Thyroid gland (tissue), 4 donors: ENCODE measurements at regions not wholly inside any gene's neighbourhood (a gene's known extent, or its start where the extent isn't known, plus 50 kb on each side); places are given as distances from the start of the nearest gene placed in this dataset.

Experiments
- DNase-seq, 2 donors: peaks; one replicate each; pipeline ENCODE4 v3.0.0-alpha.2; 2019
- H3K27ac ChIP-seq, 3 donors: fragments of 200-600 bp; sonication (generic); 1 replicate in 2 of 3; 2 replicates in 1 of 3; pipeline ENCODE4 v1.5.1; 2016 to 2019; ENCODE audit warnings: mild to moderate bottlenecking in 1 of 3, moderate library complexity in 1 of 3
- H3K27me3 ChIP-seq: fragments of 200-600 bp; sonication (generic); one replicate; pipeline ENCODE4 v1.5.1; 2019
- H3K36me3 ChIP-seq, 2 donors: fragments of 200-600 bp; sonication (generic); one replicate each; pipeline ENCODE4 v1.5.1; 2016 to 2019
- H3K4me1 ChIP-seq, 2 donors: fragments of 200-600 bp; sonication (generic); one replicate each; pipeline ENCODE4 v1.5.1; 2017 to 2019
- H3K4me3 ChIP-seq, 3 donors: fragments of 200-600 bp; sonication (generic); replicated peaks in 1 of 3; 1 replicate in 2 of 3; 2 replicates in 1 of 3; pipeline ENCODE4 v1.5.1; 2016; ENCODE audit warnings: mild to moderate bottlenecking in 1 of 3
- H3K9me3 ChIP-seq: fragments of 200-600 bp; sonication (generic); one replicate; pipeline ENCODE4 v1.5.1; 2017
- POLR2A ChIP-seq, 2 donors: fragments of 450-650 bp; IDR thresholded peaks; one replicate each; pipeline ENCODE4 v1.6.1; 2017; ENCODE audit warnings: antibody characterized with exemption in 2 of 2, mild to moderate bottlenecking in 2 of 2, moderate library complexity in 1 of 2
- WGBS, 2 donors: methylation state at CpG; one replicate each; pipeline ENCODE4 v1.1.5; 2017; 5-methylcytosine and 5-hydroxymethylcytosine counted together
- intact Hi-C: fragments of 100-400 bp; cut with DNase I; formaldehyde crosslinking; loops from one replicate; pipeline ENCODE4 v1.15.1; 2023
- TF ChIP-seq, protein P1 (sequence below), 6 experiments: fragments of 200-600 bp in 3 of 6; fragments of 450-650 bp in 3 of 6; sonication (generic) in 3 of 6; IDR thresholded peaks; one replicate each; pipeline ENCODE4 v1.5.1; 2016 to 2019; ENCODE audit warnings: antibody characterized with exemption in 6 of 6, mild to moderate bottlenecking in 2 of 6, inconsistent platforms in 1 of 6, moderate library complexity in 1 of 6

DNA sequence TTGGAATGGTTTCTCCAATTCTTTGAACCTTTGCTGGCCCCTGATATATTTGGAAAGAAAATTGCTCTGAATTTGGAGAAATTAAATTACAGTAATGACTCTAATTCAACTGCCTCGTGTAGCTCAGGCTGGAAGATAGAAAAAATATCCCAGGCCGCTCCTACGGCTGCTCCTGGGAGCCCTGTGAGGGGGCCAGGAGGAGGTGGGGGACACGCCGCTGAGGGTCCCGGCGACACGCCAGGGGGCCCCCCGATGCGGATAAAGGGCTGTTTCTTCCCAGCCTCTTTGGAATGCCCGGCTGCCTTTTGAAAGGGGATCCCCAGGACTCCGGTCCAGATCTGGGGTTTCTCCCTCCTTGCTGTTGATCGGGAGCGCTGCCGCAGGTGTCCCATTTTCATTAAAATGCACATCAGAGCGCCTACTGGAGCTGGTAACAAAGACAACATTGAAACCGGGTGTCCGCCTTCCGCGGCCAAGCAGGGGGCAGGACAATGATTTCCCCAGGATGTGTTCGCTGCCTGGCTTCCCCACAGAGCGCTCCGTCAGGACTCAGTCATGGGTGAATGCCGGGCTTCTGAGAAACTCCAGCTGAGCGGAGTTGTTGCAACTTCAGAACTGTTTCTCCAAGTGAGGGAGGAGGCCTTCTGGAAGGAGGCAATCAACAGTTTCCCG is 200.1 kb upstream of the KBTBD8 start:
- 12 to 25% methylated on average over 21 to 26 of the region's 26 CpGs for WGBS, 2 donors
- no peak overlapping the region for H3K4me3 ChIP-seq

DNA sequence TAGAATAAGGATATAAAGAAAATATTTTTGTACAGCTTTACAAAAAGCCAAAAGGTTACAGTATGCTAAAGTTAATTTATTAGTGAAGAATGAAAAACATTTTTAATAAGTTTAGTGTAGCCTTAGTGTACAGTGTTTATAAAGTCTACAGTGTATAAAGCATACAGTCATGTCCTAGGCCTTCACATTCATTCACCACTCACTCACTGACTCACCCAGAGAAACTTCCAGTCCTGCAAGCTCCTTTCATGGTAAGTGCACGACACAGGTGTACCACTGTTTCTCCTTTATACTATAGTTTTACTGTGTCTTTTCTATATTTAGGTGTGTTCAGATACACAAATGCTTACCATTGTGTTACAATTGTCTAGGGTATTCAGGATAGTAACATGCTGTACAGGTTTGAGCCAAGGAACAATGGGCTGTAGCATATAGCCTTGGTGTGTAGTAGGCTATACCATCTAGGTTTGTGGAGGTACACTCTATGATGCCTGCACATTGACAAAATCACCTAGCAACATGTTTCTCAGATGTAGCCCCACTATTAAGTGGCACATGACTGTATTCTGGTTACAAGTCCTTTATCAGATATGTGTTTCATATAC is 197.1 kb upstream of the KBTBD8 start:
- Histone ChIP-seq H3K4me3 (no peak overlapping the region), H3K36me3 (no peaks in the 10 kb centered on the region), H3K9me3 (no peaks in the 10 kb centered on the region), H3K4me1 (peaks cover 3% of the 10 kb centered on the region in 2 donors), H3K27me3 (no peaks in the 10 kb centered on the region), H3K27ac (no peak overlapping the region)
- WGBS, 2 donors = 97% methylated on average over 1 of the region's 1 CpG
- intact Hi-C loops = no loop called here
- DNase-seq = no peak
- no peak for TF ChIP-seq POLR2A (IDR thresholded peaks at IDR 0.05)
- TF ChIP-seq, protein P1, sequence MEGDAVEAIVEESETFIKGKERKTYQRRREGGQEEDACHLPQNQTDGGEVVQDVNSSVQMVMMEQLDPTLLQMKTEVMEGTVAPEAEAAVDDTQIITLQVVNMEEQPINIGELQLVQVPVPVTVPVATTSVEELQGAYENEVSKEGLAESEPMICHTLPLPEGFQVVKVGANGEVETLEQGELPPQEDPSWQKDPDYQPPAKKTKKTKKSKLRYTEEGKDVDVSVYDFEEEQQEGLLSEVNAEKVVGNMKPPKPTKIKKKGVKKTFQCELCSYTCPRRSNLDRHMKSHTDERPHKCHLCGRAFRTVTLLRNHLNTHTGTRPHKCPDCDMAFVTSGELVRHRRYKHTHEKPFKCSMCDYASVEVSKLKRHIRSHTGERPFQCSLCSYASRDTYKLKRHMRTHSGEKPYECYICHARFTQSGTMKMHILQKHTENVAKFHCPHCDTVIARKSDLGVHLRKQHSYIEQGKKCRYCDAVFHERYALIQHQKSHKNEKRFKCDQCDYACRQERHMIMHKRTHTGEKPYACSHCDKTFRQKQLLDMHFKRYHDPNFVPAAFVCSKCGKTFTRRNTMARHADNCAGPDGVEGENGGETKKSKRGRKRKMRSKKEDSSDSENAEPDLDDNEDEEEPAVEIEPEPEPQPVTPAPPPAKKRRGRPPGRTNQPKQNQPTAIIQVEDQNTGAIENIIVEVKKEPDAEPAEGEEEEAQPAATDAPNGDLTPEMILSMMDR (IDR thresholded peaks at IDR 0.05) = no peak

More for the DNA sequence above, 200.1 kb upstream of the KBTBD8 start:
- Histone ChIP-seq H3K27me3 (no peaks in the 10 kb centered on the region), H3K9me3 (no peaks in the 10 kb centered on the region), H3K4me1 (peaks cover 3% of the 10 kb centered on the region in 2 donors), H3K27ac (no peak overlapping the region), H3K36me3 (no peaks in the 10 kb centered on the region)
- peak; percentile 60 to 68 for DNase-seq
- TF ChIP-seq POLR2A (IDR thresholded peaks at IDR 0.05) = no peak
- TF ChIP-seq, protein P1 (IDR thresholded peaks at IDR 0.05) = no peak
- intact Hi-C loops = no loop called here

DNA sequence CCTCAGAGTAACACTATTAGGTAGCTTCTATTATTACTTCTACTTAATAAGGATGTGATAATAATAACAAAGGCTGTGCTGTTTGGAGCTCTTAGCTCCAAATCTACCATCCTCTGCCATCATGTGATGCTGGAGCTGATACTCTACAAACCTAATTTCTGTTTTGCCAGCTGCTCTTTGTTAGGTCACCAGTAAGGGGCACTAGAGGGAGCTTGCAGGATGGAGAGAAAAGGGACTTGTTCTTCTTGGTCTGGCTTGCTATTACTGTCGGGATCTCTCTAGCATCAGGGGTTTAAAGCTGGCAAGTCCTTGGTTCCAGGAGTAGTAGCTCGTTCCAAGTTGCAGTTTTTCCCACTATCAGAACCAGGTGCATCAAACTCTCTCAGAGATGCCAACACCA is 194.9 kb upstream of the KBTBD8 start:
- no peaks in the 10 kb centered on the region for H3K36me3 ChIP-seq
- H3K4me3 ChIP-seq = no peak overlapping the region
- 49 to 50% methylated on average over 2 of the region's 2 CpGs for WGBS, 2 donors
- no peaks in the 10 kb centered on the region for H3K9me3 ChIP-seq
- no peak for DNase-seq
- no peak overlapping the region for H3K27ac ChIP-seq
- H3K4me1 ChIP-seq = peaks cover 0 to 3% of the 10 kb centered on the region in 2 donors
- TF ChIP-seq POLR2A (IDR thresholded peaks at IDR 0.05) = no peak
- TF ChIP-seq, protein P1 (IDR thresholded peaks at IDR 0.05) = no peak
- intact Hi-C loops = no loop called here
- no peaks in the 10 kb centered on the region for H3K27me3 ChIP-seq

DNA sequence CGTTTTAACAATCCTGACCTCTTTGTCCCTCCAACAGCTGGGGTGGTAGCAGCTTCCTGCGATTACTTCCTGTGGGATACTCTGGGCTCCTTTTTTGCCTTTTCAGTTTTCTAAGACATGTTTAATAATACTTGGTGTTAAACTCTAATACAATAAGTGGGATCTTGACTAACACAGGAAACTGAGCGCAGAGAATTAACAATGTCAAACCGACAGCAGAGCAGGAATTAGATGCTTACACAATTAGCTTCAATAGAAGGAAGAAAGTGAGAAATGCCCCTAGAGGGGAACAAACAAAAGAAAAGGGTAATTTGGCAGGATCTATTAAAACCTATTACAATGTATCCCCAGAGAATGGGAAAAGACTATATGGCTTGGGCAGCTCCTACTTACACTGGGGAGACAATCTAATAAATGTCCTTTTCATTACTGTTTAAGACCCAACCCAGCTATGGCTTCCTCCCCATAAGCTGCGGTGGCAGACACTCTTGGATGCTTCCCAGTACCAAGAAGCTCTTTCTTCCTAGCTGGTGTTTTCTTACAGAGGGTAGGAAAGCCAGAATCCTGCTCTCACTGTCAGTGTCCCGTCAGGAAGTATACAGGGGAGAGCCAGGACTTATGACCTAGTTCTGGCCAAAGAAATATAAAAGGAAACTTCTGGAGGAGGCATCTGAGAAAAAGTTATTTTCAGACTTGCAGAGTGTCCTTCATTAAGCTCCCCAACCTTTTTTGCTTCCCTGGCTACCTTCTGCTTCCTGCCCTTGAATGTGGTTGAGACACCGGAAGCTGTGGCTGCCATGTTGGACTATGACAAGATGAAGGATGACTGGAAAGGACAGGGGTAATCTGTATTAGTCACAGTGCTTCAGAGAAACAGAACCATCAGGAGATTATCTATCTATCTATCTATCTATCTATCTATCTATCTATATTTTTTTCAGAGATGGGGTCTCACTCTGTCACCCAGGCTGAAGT is 194.1 kb upstream of the KBTBD8 start:
- no peak for DNase-seq
- intact Hi-C loops = no loop called here
- TF ChIP-seq, protein P1 (IDR thresholded peaks at IDR 0.05) = no peak
- no peak for TF ChIP-seq POLR2A (IDR thresholded peaks at IDR 0.05)
- H3K9me3 ChIP-seq = no peaks in the 10 kb centered on the region
- no peak overlapping the region for H3K4me3 ChIP-seq
- WGBS, 2 donors = 58 to 62% methylated on average over 7 of the region's 7 CpGs
- H3K27me3 ChIP-seq = no peaks in the 10 kb centered on the region
- no peaks in the 10 kb centered on the region for H3K36me3 ChIP-seq
- no peaks in the 10 kb centered on the region for H3K4me1 ChIP-seq
- H3K27ac ChIP-seq = no peak overlapping the region
